Upper lobe of left lung (tissue), 4 donors: ENCODE measurements at regions not wholly inside any gene's neighbourhood (a gene's known extent, or its start where the extent isn't known, plus 50 kb on each side); places are given as distances from the start of the nearest gene placed in this dataset.

Experiments
- CTCF ChIP-seq, 6 experiments: fragments of 450-650 bp in 4 of 6; fragments of 200-600 bp in 2 of 6; sonication (generic) in 2 of 6; IDR thresholded peaks; one replicate each; pipeline ENCODE4 v1.5.1; 2016 to 2019; ENCODE audit warnings: antibody characterized with exemption in 6 of 6
- POLR2A ChIP-seq, 4 donors: fragments of 450-650 bp; IDR thresholded peaks; one replicate each; pipeline ENCODE4 v1.5.1; 2016 to 2017; ENCODE audit warnings: antibody characterized with exemption in 4 of 4, mild to moderate bottlenecking in 2 of 4
- POLR2AphosphoS5 ChIP-seq, 2 donors: sonication (generic); formaldehyde crosslinking; IDR thresholded peaks; one replicate each; pipeline ENCODE4 v1.5.1; 2017; ENCODE audit warnings: antibody characterized with exemption in 2 of 2

- TF ChIP-seq CTCF (IDR thresholded peaks at IDR 0.05) (peak in 1 of 6 experiments; percentile 16), POLR2A (IDR thresholded peaks at IDR 0.05) (no peak), POLR2AphosphoS5 (IDR thresholded peaks at IDR 0.05) (no peak)
Observed at GRCh38 chr2:201965550-201965949, 68.1 kb upstream of the FZD7 start.
